GM23338 (cell line): ENCODE measurements at regions not wholly inside any gene's neighbourhood (a gene's known extent, or its start where the extent isn't known, plus 50 kb on each side); places are given as distances from the start of the nearest gene placed in this dataset.

ENCODE experiments used
- ATAC-seq: fragments of 200-7000 bp; cut with Tn5 transposase; 3 replicates; pipeline ENCODE4 v1.9.1; 2020
- DNase-seq: peaks from one replicate; pipeline ENCODE4 v3.0.0-alpha.2; 2015; ENCODE audit warnings: low spot score
- H2AFZ ChIP-seq: fragments of 200-600 bp; sonication (generic); 2 replicates; pipeline ENCODE4 v1.8.0; 2016; ENCODE audit warnings: antibody characterized with exemption, mild to moderate bottlenecking, moderate library complexity
- H3F3A ChIP-seq: fragments of 200-600 bp; sonication (generic); replicated peaks from 2 replicates; pipeline ENCODE4 v1.8.0; 2017; ENCODE audit warnings: antibody characterized with exemption, mixed run types, low read depth
- H3K27ac ChIP-seq: fragments of 200-600 bp; sonication (generic); 2 replicates; pipeline ENCODE4 v1.6.1; 2016; ENCODE audit warnings: low read depth
- H3K27me3 ChIP-seq: fragments of 200-600 bp; sonication (generic); 2 replicates; pipeline ENCODE4 v1.8.0; 2016; ENCODE audit warnings: mild to moderate bottlenecking, mixed run types, moderate library complexity; ENCODE audit not compliant: insufficient read depth
- H3K36me3 ChIP-seq: fragments of 200-600 bp; sonication (generic); 2 replicates; pipeline ENCODE4 v1.8.0; 2016; ENCODE audit warnings: mild to moderate bottlenecking; ENCODE audit not compliant: insufficient read depth
- H3K4me1 ChIP-seq: fragments of 200-600 bp; sonication (generic); 2 replicates; pipeline ENCODE4 v1.8.0; 2016; ENCODE audit warnings: mild to moderate bottlenecking, moderate library complexity; ENCODE audit not compliant: insufficient read depth
- H3K4me2 ChIP-seq: fragments of 200-600 bp; sonication (generic); 2 replicates; pipeline ENCODE4 v1.7.1; 2017; ENCODE audit warnings: mixed run types
- H3K4me3 ChIP-seq: fragments of 200-600 bp; sonication (generic); 2 replicates; pipeline ENCODE4 v1.6.1; 2016; ENCODE audit warnings: mixed run types
- H3K79me2 ChIP-seq: fragments of 200-600 bp; sonication (generic); replicated peaks from 2 replicates; pipeline ENCODE4 v1.8.0; 2017; ENCODE audit warnings: mild to moderate bottlenecking; ENCODE audit not compliant: insufficient read depth
- H3K9me2 ChIP-seq: fragments of 200-600 bp; sonication (generic); 2 replicates; pipeline ENCODE4 v1.8.0; 2017; ENCODE audit not compliant: insufficient read depth
- H4K20me1 ChIP-seq: fragments of 200-600 bp; sonication (generic); replicated peaks from 2 replicates; pipeline ENCODE4 v1.8.0; 2017; ENCODE audit warnings: mild to moderate bottlenecking; ENCODE audit not compliant: insufficient read depth
- H3K27ac Mint-ChIP-seq: 2 replicates; pipeline ENCODE4 v1.8.0; 2020; ENCODE audit warnings: inconsistent platforms, mild to moderate bottlenecking, moderate library complexity, mixed read lengths
- H3K27me3 Mint-ChIP-seq: 3 replicates; pipeline ENCODE4 v1.8.0; 2022; ENCODE audit warnings: low read depth, mild to moderate bottlenecking, moderate library complexity, mixed read lengths, inconsistent platforms; ENCODE audit not compliant: insufficient read depth, poor library complexity
- H3K36me3 Mint-ChIP-seq: 3 replicates; pipeline ENCODE4 v1.8.0; 2021; ENCODE audit warnings: low read depth, mild to moderate bottlenecking, inconsistent platforms, moderate library complexity, mixed read lengths
- H3K4me1 Mint-ChIP-seq: 3 replicates; pipeline ENCODE4 v1.8.0; 2020; ENCODE audit warnings: mild to moderate bottlenecking, inconsistent platforms, mixed read lengths
- H3K4me3 Mint-ChIP-seq: 3 replicates; pipeline ENCODE4 v1.8.0; 2021; ENCODE audit warnings: moderate library complexity, mild to moderate bottlenecking, inconsistent platforms, mixed read lengths
- H3K9me3 Mint-ChIP-seq: 3 replicates; pipeline ENCODE4 v1.8.0; 2020; ENCODE audit warnings: moderate library complexity, mild to moderate bottlenecking, inconsistent platforms, mixed read lengths
- CREB1 ChIP-seq: fragments of 250-450 bp; sonication (Bioruptor Pico); IDR thresholded peaks from 2 replicates; pipeline ENCODE4 v1.5.0; 2020; ENCODE audit warnings: low read depth, mild to moderate bottlenecking, moderate library complexity
- CTCF ChIP-seq, 2 experiments: fragments of 200-600 bp in 1 of 2; sonication (generic) in 1 of 2; conservative IDR thresholded peaks; 2 replicates each; pipeline versions ENCODE4 v1.5.1 to v1.6.1; 2016 to 2017; ENCODE audit warnings: antibody characterized with exemption in 2 of 2, low read depth in 2 of 2, mild to moderate bottlenecking in 2 of 2, moderate library complexity in 1 of 2
- ETS1 ChIP-seq: IDR thresholded peaks from 2 replicates; pipeline ENCODE4 v1.6.1; 2016; ENCODE audit warnings: antibody characterized with exemption
- EZH2 ChIP-seq: fragments of 200-600 bp; sonication (generic); IDR thresholded peaks from one replicate; pipeline ENCODE4 v1.8.0; 2017; ENCODE audit warnings: antibody characterized with exemption, mild to moderate bottlenecking, low read depth; ENCODE audit not compliant: unreplicated experiment
- EZH2phosphoT487 ChIP-seq: fragments of 200-600 bp; sonication (generic); IDR thresholded peaks from one replicate; pipeline ENCODE4 v1.8.1; 2018; ENCODE audit warnings: antibody characterized with exemption; ENCODE audit not compliant: unreplicated experiment
- JUNB ChIP-seq: IDR thresholded peaks from one replicate; pipeline ENCODE4 v1.6.1; 2016; ENCODE audit warnings: antibody characterized with exemption; ENCODE audit not compliant: unreplicated experiment
- NANOG ChIP-seq: IDR thresholded peaks from 2 replicates; pipeline ENCODE4 v1.6.1; 2016; ENCODE audit warnings: antibody characterized with exemption, borderline replicate concordance
- POLR2AphosphoS5 ChIP-seq: IDR thresholded peaks from 2 replicates; pipeline ENCODE4 v1.6.1; 2016; ENCODE audit warnings: antibody characterized with exemption, low read depth
- REST ChIP-seq: IDR thresholded peaks from one replicate; pipeline ENCODE4 v1.6.1; 2018; ENCODE audit warnings: antibody characterized with exemption; ENCODE audit not compliant: unreplicated experiment
- STAT1 ChIP-seq: IDR thresholded peaks from one replicate; pipeline ENCODE4 v1.6.1; 2016; ENCODE audit warnings: antibody characterized with exemption; ENCODE audit not compliant: unreplicated experiment
- ZNF114 ChIP-seq: fragments of 250-450 bp; sonication (Bioruptor Pico); IDR thresholded peaks from 2 replicates; pipeline ENCODE4 v1.5.0; 2020; ENCODE audit warnings: mild to moderate bottlenecking, moderate library complexity
- ZNF331 ChIP-seq: fragments of 250-450 bp; sonication (Bioruptor Pico); IDR thresholded peaks from 2 replicates; pipeline ENCODE4 v1.5.0; 2020; ENCODE audit warnings: low read depth, mild to moderate bottlenecking, moderate library complexity
- ZNF462 ChIP-seq: fragments of 250-450 bp; sonication (Bioruptor Pico); IDR thresholded peaks from 2 replicates; pipeline ENCODE4 v1.5.0; 2020; ENCODE audit warnings: mild to moderate bottlenecking, moderate library complexity

GRCh38 chr1:60664086-60664625 lies 418.2 kb upstream of the NFIA start:
- H3K4me1 ChIP-seq = no peaks in the 10 kb centered on the region
- no peaks in the 10 kb centered on the region for H3K27me3 Mint-ChIP-seq
- ATAC-seq (no peak), DNase-seq (no peak)
- no peak overlapping the region for H3K4me3 ChIP-seq
- TF ChIP-seq CREB1 (no peak), JUNB (no peak), STAT1 (no peak), POLR2AphosphoS5 (no peak), CTCF (conservative IDR thresholded peaks at IDR 0.05; ENCODE audit: low read depth in 2 of 2) (no peak), REST (no peak), EZH2phosphoT487 (no peak), ZNF331 (no peak), ZNF114 (CRISPR knock-in tag) (no peak), ZNF462 (no peak), EZH2 (no peak), NANOG (no peak), ETS1 (no peak)
- H3K4me3 Mint-ChIP-seq = no peak overlapping the region
- no peaks in the 10 kb centered on the region for H3K4me1 Mint-ChIP-seq
- H3K27ac ChIP-seq = no peak overlapping the region
- no peaks in the 10 kb centered on the region for H3F3A ChIP-seq
- H3K27me3 ChIP-seq = no peaks in the 10 kb centered on the region
- H3K9me2 ChIP-seq = peaks cover 11% of the 10 kb centered on the region; the same call in 1 of the 2 replicates
- no peaks in the 10 kb centered on the region for H3K36me3 Mint-ChIP-seq
- H4K20me1 ChIP-seq = no peaks in the 10 kb centered on the region
- H3K4me2 ChIP-seq = no peak overlapping the region
- H2AFZ ChIP-seq = no peak overlapping the region
- H3K9me3 Mint-ChIP-seq = no peaks in the 10 kb centered on the region
- H3K27ac Mint-ChIP-seq = no peak overlapping the region
- H3K79me2 ChIP-seq = no peaks in the 10 kb centered on the region
- H3K36me3 ChIP-seq = no peaks in the 10 kb centered on the region
